HK-2 (cell line): ENCODE measurements at regions not wholly inside any gene's neighbourhood (a gene's known extent, or its start where the extent isn't known, plus 50 kb on each side); places are given as distances from the start of the nearest gene placed in this dataset.

Experiments
- DNase-seq: peaks from one replicate; pipeline ENCODE4 v3.0.0-alpha.2; 2018; ENCODE audit not compliant: unreplicated experiment

GRCh38 chr22:27631641-27632040, 169.9 kb downstream of the MN1 start:
- no peak for DNase-seq

GRCh38 chr22:27632451-27633295, 168.9 kb downstream of the MN1 start:
- peak; percentile 6 for DNase-seq

GRCh38 chr22:27633296-27633871, 168.2 kb downstream of the MN1 start:
- DNase-seq, result no peak

- no peak for DNase-seq
Measured at GRCh38 chr22:27634043-27634740, 167.4 kb downstream of the MN1 start.

- DNase-seq, result no peak
Measured at GRCh38 chr22:27635435-27635834, 166.1 kb downstream of the MN1 start.

GRCh38 chr22:27635852-27636251, 165.7 kb downstream of the MN1 start:
- DNase-seq, result no peak

- DNase-seq, result no peak
Measured at GRCh38 chr22:27636716-27637508, 164.6 kb downstream of the MN1 start.

GRCh38 chr22:27637604-27638003, 164.0 kb downstream of the MN1 start:
- no peak for DNase-seq

- DNase-seq, result no peak
Measured at GRCh38 chr22:27638329-27639233, 163.0 kb downstream of the MN1 start.

- DNase-seq, result no peak
Measured at GRCh38 chr22:27639248-27640086, 162.1 kb downstream of the MN1 start.

GRCh38 chr22:27641049-27641795, 160.3 kb downstream of the MN1 start:
- DNase-seq, result no peak

- DNase-seq, result no peak
Measured at GRCh38 chr22:27642104-27642800, 159.3 kb downstream of the MN1 start.

- DNase-seq, result no peak
Measured at GRCh38 chr22:27643907-27644306, 157.6 kb downstream of the MN1 start.

- DNase-seq, result no peak
Measured at GRCh38 chr22:27644566-27644965, 157.0 kb downstream of the MN1 start.

GRCh38 chr22:27647540-27647939, 154.0 kb downstream of the MN1 start:
- DNase-seq, result no peak

GRCh38 chr22:27648074-27648473, 153.5 kb downstream of the MN1 start:
- DNase-seq, result no peak

- no peak for DNase-seq
Measured at GRCh38 chr22:27648853-27649252, 152.7 kb downstream of the MN1 start.

- no peak for DNase-seq
Measured at GRCh38 chr22:27650572-27650971, 151.0 kb downstream of the MN1 start.

- no peak for DNase-seq
Measured at GRCh38 chr22:27650985-27651384, 150.6 kb downstream of the MN1 start.
